ENCODE measurements at regions not wholly inside any gene's neighbourhood (a gene's known extent, or its start where the extent isn't known, plus 50 kb on each side); places are given as distances from the start of the nearest gene placed in this dataset.
A peak's percentile ranks its signal among the peaks of the same experiment; 100 is the strongest.

DNA sequence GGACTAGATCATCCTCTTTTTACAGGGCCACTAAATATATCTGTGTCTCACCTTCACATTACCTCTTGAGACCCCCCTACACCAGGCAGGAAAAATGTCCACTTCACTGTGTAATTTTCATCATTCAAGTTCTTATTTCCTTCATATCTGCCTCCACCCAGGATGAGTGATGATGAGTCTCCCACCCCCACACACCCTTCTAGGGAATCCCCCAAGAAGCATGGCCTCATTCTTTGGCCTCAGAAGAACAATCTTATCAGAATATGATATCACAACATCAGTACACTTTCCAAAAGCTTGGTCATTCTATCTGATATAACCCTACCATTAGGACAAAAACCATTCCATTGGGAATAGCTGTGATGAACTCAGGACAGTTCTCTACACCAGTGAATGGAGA is 170.3 kb upstream of the DUSP10 start:
- no peak for DNase-seq (ENCODE audit: low spot score)

GRCh38 chr1:221911714-221912113 is 169.8 kb upstream of the DUSP10 start:
- no peak for DNase-seq (ENCODE audit: low spot score)

DNA sequence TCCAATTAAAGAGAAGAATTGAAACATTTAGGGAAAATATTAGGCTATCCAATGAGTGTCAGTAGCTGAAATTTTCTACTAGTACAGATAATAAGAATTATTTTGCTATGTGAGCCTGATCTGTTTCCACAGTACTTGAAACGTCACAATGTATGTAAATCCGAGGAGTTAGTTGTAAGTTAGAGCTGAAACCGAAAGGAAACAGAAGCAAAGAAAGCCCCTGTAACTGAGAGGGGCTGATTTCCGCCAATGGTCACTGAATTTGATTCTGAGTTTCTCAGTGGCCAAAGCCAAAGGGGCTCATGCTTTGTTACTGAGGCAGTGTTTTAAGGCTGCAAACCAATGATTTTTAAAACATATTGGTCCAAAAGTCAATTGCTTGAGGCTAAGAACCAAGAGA is 168.3 kb upstream of the DUSP10 start:
- DNase-seq (ENCODE audit: low spot score) = no peak

GRCh38 chr1:221908573-221908972 is 166.7 kb upstream of the DUSP10 start:
- no peak for DNase-seq (ENCODE audit: low spot score)

DNA sequence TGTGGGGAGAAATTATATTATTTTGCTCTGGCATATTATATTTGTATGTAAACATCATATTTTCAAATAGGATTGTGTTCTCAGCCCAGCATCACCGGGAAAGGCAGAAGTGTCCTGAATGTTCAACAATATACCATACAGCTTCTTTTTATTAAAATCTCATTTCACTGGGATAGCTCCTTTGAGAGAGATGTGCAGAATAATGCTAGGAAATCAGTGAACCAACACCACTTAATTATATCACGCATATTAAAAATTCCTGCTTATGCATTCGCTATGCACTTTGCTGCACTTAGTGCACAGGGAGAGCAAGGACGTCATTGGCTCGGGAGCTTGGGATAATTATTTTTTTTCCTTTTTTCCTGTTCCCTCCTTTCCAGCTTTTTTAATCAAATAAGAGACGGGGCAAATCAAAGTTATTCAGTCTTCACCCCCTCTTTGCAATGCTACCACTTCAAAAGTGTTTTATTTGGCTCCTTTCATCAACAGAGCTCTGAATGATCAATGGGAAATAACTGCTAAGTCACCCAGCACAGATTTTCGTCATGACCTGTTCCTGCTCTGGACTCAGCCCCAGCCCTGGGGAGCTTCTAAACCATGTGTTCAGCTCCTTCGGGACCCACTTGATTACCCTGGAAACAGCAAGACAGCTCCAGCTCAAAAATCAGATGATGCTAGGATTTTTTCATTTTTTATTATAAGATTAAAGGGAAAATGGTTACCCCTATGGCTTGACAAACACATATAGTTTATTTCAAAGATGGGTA is 165.5 kb upstream of the DUSP10 start:
- DNase-seq (ENCODE audit: low spot score) = no peak

DNA sequence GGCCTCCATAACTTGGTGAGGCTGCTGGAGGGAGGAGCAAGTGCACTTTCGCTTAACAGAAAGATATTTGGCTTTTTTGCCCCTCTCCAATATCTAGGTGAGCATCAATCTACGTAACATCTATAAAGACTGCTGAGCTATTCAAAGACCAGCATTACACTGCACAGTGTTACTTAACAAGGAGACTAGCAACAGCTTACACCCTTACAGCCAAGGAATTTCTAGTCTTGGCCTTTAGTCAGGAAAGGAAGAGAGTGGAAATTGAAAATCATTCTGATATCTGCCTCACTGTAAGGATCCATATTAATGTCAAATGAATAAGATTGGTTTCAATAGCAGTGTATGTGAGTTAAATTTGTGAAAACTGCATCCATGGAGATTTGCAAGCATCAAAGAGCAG is 163.9 kb upstream of the DUSP10 start:
- no peak for DNase-seq (ENCODE audit: low spot score)

DNA sequence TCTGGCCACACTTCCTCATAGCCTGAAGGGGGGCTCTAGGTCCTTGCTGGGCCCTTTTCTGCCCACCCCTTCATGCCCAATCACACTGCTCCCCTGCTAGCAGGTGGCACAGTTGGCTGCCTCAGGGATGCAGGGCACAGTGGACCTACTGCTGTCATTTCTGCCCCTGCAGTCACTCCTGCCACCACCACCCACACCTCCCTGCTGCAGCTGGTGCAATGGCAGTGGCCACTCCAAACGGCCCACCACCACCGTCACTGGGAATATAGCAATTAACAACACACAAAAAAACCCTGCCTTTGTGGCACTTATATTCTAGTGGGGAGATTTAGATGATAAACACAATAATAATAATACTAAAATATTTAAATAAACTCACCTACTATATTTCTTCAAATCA is 162.4 kb upstream of the DUSP10 start:
- DNase-seq (ENCODE audit: low spot score) = no peak

DNA sequence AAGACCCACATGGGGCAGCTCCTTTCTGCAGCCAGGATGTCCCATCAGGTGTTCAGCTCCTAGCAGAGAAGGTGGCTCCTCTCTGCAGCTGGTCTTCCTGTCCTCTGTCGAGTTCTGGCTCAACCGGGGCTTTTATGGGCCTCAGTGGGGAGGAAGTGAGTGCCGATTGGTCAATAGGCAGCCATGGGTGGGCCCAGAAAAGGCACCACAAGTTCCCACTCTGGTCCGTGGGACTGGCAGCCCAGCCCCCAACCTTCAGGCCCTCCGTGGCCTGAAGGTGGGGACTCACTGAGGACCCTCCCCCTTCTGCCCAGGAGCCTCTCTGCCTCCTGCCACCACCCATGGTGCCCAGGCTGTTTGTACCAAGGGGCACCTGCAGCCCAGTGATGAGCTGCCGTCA is 161.7 kb upstream of the DUSP10 start:
- no peak for DNase-seq (ENCODE audit: low spot score)

DNA sequence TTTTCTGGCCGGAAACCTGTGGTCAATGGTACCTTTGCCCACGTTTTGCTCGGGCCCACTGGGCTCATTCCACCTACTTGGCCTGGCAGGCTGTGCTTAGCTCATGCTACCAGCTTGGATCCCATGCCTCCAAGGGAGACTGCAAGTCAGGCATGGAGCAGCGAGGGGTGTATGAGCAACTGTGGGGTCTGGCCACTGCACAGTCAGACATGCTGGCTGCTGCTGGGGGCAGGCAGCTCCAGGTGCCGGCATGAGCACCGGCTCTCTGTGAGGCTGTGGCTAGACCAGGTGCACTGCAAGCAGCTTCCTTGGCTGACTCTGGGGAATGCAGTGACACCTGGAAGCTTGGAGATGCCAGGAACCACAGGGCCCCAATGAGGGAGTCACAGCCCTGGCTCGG is 161.1 kb upstream of the DUSP10 start:
- no peak for DNase-seq (ENCODE audit: low spot score)

- no peak for DNase-seq (ENCODE audit: low spot score)
Observed at GRCh38 chr1:221900678-221901077, 158.8 kb upstream of the DUSP10 start.

DNA sequence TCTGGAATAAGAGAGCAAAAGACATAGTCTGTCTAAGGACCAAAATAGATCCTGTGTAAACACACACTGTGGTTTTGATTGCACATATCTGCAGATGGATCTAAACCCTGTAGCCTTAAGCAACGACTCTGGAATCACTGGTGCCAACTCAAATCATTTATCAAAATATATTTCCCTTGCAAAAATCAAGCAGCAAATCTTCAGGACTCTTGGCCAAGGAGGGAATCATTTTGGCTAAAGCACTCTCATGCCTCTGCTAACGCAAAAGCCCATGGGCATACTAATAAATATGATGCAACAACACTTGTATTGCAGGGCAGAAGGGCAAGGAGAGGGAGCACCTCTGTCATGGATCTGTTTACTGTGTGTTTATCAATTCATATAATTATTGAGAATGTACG is 155.4 kb upstream of the DUSP10 start:
- peak; percentile 24 for DNase-seq (ENCODE audit: low spot score)

DNA sequence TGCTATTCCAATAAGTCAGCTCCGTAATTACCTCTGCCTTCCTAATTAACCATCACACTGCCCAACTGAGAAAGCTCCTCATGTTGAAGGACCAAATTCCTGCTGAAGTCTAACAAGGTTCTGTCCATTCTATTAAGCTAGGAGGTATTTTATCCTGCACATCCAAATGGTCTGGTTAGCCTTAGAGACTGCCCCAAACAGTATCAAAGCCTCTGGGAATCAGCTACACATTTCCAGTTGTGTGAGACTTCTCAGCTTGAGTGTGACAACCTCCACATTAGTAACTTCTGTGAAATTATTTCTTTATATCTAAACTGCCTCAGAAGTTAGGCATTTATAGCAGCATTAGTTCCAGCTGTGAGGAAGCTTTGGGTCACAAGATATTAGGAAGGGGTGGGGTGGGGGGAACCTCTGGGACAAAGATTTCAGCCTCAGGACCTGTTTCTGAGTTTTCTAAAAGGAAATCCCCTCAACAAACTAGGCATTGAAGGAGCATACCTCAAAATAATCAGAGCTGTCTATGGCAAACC is 150.5 kb upstream of the DUSP10 start:
- DNase-seq (ENCODE audit: low spot score) = no peak

DNA sequence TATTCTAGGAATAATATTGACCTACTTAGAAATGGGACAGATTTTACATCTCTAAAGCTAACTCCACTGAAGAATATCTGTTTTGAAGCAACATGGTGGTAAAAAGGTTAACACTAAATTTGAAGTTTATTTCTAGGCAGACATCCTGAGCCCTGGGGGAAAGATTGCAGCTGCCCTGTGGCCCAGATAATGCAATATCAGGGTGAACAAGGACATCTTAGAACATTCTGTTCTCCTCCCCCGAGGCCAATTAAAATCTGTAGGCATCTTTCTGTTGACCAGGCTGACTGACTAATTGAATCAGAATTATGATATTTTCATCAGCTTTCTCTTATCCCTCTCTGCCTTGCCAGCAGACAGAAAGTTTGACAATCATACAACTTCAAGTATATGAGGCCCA is 149.8 kb upstream of the DUSP10 start:
- no peak for DNase-seq (ENCODE audit: low spot score)

GRCh38 chr1:221888801-221889200 is 146.9 kb upstream of the DUSP10 start:
- no peak for DNase-seq (ENCODE audit: low spot score)

GRCh38 chr1:221888218-221888617 is 146.3 kb upstream of the DUSP10 start:
- no peak for DNase-seq (ENCODE audit: low spot score)

GRCh38 chr1:221887758-221888157 is 145.9 kb upstream of the DUSP10 start:
- DNase-seq (ENCODE audit: low spot score) = no peak

GRCh38 chr1:221887415-221887746 is 145.5 kb upstream of the DUSP10 start:
- DNase-seq (ENCODE audit: low spot score) = no peak

GRCh38 chr1:221886743-221887414 is 145.0 kb upstream of the DUSP10 start:
- DNase-seq (ENCODE audit: low spot score) = peak; percentile 72

DNA sequence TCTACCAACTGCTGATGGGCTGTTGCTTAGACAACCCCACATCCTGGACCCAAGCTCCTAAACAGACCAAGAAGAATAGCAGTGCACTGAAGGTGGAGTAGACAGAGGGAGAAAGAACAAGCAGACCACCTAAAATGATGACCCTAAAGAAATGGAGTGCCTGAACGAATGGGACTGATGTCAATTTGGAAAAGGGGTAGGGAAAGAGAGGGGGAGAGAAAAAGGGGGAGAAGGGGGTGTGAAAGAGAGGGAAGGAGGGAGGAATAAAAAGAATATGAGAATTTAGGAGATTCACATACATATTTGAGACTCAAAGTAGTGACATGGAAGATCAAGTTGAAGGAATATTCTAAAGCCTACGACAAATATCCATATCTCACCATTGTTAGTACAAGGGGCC is 144.4 kb upstream of the DUSP10 start:
- no peak for DNase-seq (ENCODE audit: low spot score)

DNA sequence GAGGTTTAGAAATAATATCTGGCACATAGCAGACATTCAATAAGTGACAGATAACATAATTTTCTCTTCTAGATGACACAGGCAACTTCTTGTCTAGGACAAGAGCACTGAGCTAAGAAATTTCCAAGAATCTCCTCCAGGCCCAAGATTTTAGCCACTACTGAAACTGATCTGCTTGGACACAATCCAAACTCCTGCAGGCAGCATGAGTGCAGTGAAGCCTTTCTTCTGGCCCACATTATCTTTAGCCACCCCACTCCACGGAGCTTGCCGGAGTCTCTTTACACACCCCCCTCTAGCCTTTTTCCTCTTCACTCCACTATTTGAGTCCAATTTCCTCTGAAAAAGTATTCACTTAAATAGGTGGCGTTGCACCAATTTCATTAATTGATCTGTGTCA is 142.9 kb upstream of the DUSP10 start:
- DNase-seq (ENCODE audit: low spot score) = no peak

DNA sequence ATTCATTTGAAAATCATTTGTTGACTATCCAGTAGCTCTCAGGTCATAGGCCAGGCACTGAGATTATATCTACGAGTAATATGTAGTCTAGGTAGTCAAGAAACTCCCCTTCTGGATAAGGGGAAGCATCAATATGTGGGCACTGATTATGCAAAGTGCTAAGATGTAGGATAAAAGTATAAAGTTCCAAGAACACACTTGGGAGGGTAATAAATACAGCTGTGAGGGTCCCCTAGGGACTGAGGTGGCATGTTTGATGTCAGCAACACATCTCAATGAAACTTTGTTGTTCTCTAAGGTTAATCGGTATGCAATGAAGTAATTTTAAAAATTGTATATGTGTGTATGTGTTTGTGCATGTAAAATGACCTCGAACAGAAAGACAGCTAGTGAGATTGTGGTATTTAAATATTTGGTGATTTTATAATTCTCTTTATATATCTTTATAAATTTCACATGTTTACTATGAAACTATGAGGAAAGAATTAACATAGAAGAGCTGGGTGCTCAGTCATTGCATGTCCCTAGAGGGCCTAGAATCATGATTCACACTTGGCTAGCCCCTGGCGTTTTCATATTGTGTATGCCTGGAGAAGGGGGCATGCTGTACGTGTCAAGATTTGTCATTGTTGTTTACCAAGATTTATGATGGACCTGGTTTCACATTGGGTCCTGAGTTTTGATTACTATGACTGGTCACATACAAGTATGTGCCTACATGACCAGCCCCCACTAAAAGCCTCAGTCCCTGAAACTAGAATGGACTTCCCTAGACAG is 140.1 kb upstream of the DUSP10 start:
- DNase-seq (ENCODE audit: low spot score) = no peak

GRCh38 chr1:221880182-221880581 is 138.3 kb upstream of the DUSP10 start:
- no peak for DNase-seq (ENCODE audit: low spot score)

DNA sequence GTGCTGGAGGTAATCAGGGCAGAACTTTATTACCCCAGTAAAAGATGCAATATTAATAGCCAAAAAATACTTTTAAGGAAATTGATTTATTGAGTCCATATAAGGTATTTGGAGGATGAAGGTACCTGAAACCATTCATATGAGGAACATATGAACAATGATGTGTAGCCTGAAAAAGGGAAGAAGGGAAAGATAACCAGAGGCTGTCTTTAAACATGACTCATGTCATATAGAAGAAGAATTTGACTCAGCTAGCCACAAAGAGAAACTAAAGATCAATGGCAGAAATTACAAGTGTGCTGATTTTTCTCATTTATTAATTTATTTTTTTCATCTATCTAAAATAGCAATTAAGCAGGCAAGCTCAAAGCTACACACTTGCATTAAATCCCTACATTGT is 136.2 kb upstream of the DUSP10 start:
- no peak for DNase-seq (ENCODE audit: low spot score)

All from hepatic stellate cell (primary cell).